VCaP (cell line): ENCODE measurements at regions not wholly inside any gene's neighbourhood (a gene's known extent, or its start where the extent isn't known, plus 50 kb on each side); places are given as distances from the start of the nearest gene placed in this dataset.

Source experiments
- H3K27ac ChIP-seq: fragments of 450-650 bp; 2 replicates; pipeline ENCODE4 v1.5.1; 2017
- CTCF ChIP-seq: fragments of 450-650 bp; conservative IDR thresholded peaks from 2 replicates; pipeline ENCODE4 v1.5.1; 2017; ENCODE audit warnings: mild to moderate bottlenecking, moderate library complexity

- H3K27ac ChIP-seq, result no peak overlapping the region; the same call in 1 of the 2 replicates
These were observed 1467.8 kb downstream of the UQCRFS1 start for GRCh38 chr19:27744926-27745768.

DNA sequence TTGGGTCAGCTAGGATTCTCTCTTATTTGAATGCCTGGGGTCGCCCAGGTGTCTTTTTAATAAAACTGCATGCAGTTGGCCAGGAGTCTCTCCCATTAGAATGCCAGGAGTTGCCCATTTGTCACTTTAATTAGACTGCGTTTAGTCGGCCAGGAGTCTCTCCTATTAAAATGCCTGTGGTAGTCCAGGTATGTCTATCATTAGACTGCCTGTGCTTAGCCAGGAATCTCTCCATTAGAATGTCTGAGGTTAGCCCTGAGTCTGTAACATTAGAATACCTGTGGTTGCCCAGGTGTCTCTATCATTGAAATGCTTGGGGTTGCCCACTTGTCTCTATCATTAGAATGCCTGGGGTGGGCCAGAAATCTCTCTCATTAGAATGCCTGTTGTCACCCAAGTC is 1470.9 kb downstream of the UQCRFS1 start:
- H3K27ac ChIP-seq, result no peak overlapping the region
- no peak for TF ChIP-seq CTCF

More at GRCh38 chr19:27744926-27745768, 1467.8 kb downstream of the UQCRFS1 start:
- no peak for TF ChIP-seq CTCF

DNA sequence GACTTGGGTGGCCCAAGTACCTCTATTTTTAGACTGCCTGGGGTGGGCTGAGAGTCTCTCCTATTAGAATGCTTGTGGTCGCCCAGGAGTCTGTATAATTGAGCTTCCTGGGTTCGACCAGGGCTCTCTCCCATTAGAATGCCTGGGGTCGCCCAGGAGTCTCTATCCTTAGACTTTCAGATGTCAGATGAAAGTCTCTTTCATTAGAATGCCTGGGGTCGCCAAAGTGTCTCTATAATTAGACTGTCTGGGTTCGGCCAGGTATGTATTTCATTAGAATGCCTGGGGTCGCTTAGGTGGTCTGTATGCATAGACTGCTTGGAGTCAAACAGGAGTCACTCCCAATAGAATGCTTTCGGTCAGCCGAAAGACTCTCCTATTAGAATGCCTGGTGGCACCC is 1471.7 kb downstream of the UQCRFS1 start:
- no peak for TF ChIP-seq CTCF
- H3K27ac ChIP-seq, result no peak overlapping the region

DNA sequence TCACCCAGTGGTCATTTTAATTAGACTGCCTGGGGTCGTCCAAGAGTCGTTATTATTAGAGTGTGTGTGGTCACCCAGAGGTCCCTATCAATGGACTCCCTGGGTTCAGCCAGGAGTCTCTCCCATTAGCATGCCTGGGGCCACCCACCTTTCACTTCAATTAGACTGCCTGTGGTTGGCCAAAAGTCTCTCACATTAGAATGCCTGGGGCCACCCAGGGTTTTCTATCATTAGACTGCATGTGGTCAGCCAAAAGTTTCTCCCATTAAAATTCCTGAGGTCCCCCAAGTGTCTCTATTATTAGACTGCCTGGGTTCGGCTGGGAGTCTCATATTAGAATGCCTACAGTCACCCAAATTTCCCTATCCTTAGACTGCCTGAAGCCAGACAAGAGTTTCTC is 1472.6 kb downstream of the UQCRFS1 start:
- H3K27ac ChIP-seq, result no peak overlapping the region

DNA sequence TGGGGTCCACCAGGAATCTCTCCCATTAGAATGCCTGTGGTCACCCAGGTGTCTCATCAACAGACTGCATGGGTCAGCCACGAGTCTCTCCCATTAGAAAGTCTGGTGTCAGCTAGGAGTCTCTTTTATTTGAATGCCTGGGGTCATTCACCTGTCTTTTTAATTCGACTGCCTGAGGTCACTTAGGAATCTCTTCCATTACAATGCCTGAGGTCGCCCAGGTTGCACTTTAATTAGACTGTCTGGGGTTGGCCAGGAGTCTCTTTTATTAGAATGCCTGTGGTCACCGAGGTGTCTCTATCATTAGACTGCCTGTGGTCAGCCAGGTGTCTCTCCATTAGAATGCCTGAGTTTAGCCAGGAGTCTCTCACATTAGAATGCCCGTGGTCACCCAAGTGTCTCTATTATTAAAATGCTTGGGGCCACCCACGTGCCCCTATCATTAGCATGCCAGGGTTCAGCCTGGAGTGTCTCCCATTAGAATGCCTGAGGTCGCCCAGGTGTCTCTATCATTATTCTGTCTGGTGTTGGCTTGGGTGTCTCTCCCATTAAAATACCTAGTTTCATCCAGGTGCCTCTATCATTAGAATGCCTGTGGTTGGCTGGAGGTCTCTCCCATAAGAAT is 1474.3 kb downstream of the UQCRFS1 start:
- H3K27ac ChIP-seq, result no peak overlapping the region
- TF ChIP-seq CTCF, result no peak

More for the DNA sequence above, 1472.6 kb downstream of the UQCRFS1 start:
- no peak for TF ChIP-seq CTCF

- no peak overlapping the region for H3K27ac ChIP-seq
- no peak for TF ChIP-seq CTCF
These were observed 1476.7 kb downstream of the UQCRFS1 start for GRCh38 chr19:27736225-27736624.

GRCh38 chr19:27735314-27735713 is 1477.6 kb downstream of the UQCRFS1 start:
- H3K27ac ChIP-seq, result no peak overlapping the region
- no peak for TF ChIP-seq CTCF
